ENCODE measurements at regions not wholly inside any gene's neighbourhood (a gene's known extent, or its start where the extent isn't known, plus 50 kb on each side); places are given as distances from the start of the nearest gene placed in this dataset.
"Not testable (repeated sequence)": the region's sequence is repeated elsewhere in the genome, so short reads cannot be mapped to it uniquely, and the experiment has no call there.

GRCh38 chrX:122641136-122641535 lies 542.9 kb upstream of the GRIA3 start:
- DNase-seq = no peak
- H3K27me3 Mint-ChIP-seq (ENCODE audit: insufficient read depth, unreplicated experiment) = no peaks in the 10 kb centered on the region
- CTCF ChIA-PET = no interaction called here
- no peak overlapping the region for H3K4me3 Mint-ChIP-seq (ENCODE audit: unreplicated experiment)
- no TSS peak for BruUV-seq (replicated peaks)
- H3K9me3 Mint-ChIP-seq (ENCODE audit: unreplicated experiment) = no peaks in the 10 kb centered on the region
- intact Hi-C loops (cut with micrococcal nuclease; ENCODE audit: unreplicated experiment) = no loop called here
- no peaks in the 10 kb centered on the region for H3K36me3 ChIP-seq (ENCODE audit: control insufficient read depth, insufficient read depth, low read length)
- POLR2A ChIA-PET = no interaction called here
- no peaks in the 10 kb centered on the region for H3K27me3 ChIP-seq (replicated peaks; ENCODE audit: control insufficient read depth, insufficient read depth, low read length)
- no peak overlapping the region for H3K4me3 ChIP-seq (ENCODE audit: low read depth, low read length)
- no peak overlapping the region for H3K27ac Mint-ChIP-seq (ENCODE audit: unreplicated experiment)
- no peak for TF ChIP-seq CTCF (IDR thresholded peaks at IDR 0.05; ENCODE audit: insufficient read depth in 1 of 2, low read depth in 1 of 2, low read length in 1 of 2, severe bottlenecking in 1 of 2, unreplicated experiment in 1 of 2)
- H3K9me3 ChIP-seq = no peaks in the 10 kb centered on the region
- no peaks in the 10 kb centered on the region for H3K4me1 Mint-ChIP-seq (ENCODE audit: low read depth, unreplicated experiment)
- H3K4me1 ChIP-seq = no peaks in the 10 kb centered on the region
- H3K36me3 Mint-ChIP-seq (ENCODE audit: insufficient read depth, unreplicated experiment) = no peaks in the 10 kb centered on the region

DNA sequence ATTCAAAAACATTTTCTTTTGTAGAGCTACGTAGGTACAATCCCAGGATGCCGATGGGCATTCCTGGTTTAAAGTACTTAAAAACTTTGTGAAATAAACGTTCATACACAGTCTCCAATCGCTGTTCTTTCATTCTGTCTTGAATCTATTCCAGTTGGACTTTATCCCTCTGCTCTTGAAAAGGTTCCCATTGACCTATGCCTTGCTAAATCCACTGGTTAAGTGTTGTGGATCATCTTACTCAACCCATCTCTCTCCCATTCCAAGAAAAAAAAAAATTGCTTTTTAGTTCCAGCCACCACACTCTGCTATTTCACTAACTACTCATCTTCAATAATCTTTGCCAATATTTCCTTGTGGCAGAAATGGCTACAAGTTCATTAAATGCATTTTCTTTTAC lies 542.3 kb upstream of the GRIA3 start:
- ChIA-PET POLR2A (no interaction called here), CTCF (no interaction called here)
- intact Hi-C loops (cut with micrococcal nuclease; ENCODE audit: unreplicated experiment) = no loop called here
- H3K9me3 ChIP-seq = no peaks in the 10 kb centered on the region
- Mint-ChIP-seq H3K36me3 (ENCODE audit: insufficient read depth, unreplicated experiment) (no peaks in the 10 kb centered on the region), H3K4me3 (ENCODE audit: unreplicated experiment) (no peak overlapping the region), H3K27me3 (ENCODE audit: insufficient read depth, unreplicated experiment) (no peaks in the 10 kb centered on the region), H3K9me3 (ENCODE audit: unreplicated experiment) (no peaks in the 10 kb centered on the region), H3K4me1 (ENCODE audit: low read depth, unreplicated experiment) (no peaks in the 10 kb centered on the region), H3K27ac (ENCODE audit: unreplicated experiment) (no peak overlapping the region)
- BruUV-seq (replicated peaks) = no TSS peak
- no peaks in the 10 kb centered on the region for H3K4me1 ChIP-seq
- no peak for DNase-seq
- H3K27me3 ChIP-seq (replicated peaks; ENCODE audit: control insufficient read depth, insufficient read depth, low read length) = no peaks in the 10 kb centered on the region
- H3K36me3 ChIP-seq (ENCODE audit: control insufficient read depth, insufficient read depth, low read length) = no peaks in the 10 kb centered on the region
- H3K4me3 ChIP-seq (ENCODE audit: low read depth, low read length) = no peak overlapping the region
- no peak for TF ChIP-seq CTCF (IDR thresholded peaks at IDR 0.05; ENCODE audit: insufficient read depth in 1 of 2, low read depth in 1 of 2, low read length in 1 of 2, severe bottlenecking in 1 of 2, unreplicated experiment in 1 of 2)

GRCh38 chrX:122655256-122655655 lies 528.8 kb upstream of the GRIA3 start:
- BruUV-seq (replicated peaks); H3K27me3 ChIP-seq (replicated peaks; ENCODE audit: control insufficient read depth, insufficient read depth, low read length); H3K36me3 ChIP-seq (ENCODE audit: control insufficient read depth, insufficient read depth, low read length); CTCF ChIA-PET; H3K27me3 Mint-ChIP-seq (ENCODE audit: insufficient read depth, unreplicated experiment); H3K4me1 ChIP-seq; H3K4me3 ChIP-seq (ENCODE audit: low read depth, low read length); POLR2A ChIA-PET; H3K27ac Mint-ChIP-seq (ENCODE audit: unreplicated experiment); H3K36me3 Mint-ChIP-seq (ENCODE audit: insufficient read depth, unreplicated experiment); DNase-seq; H3K4me1 Mint-ChIP-seq (ENCODE audit: low read depth, unreplicated experiment); H3K4me3 Mint-ChIP-seq (ENCODE audit: unreplicated experiment); H3K9me3 ChIP-seq; intact Hi-C loops (cut with micrococcal nuclease; ENCODE audit: unreplicated experiment): not testable (repeated sequence)
- H3K9me3 Mint-ChIP-seq (ENCODE audit: unreplicated experiment) = peaks cover 10% of the 10 kb centered on the region

- DNase-seq = no peak
- POLR2A ChIA-PET = no interaction called here
- CTCF ChIA-PET = no interaction called here
- H3K4me1 ChIP-seq = no peaks in the 10 kb centered on the region
- no peaks in the 10 kb centered on the region for H3K36me3 ChIP-seq (ENCODE audit: control insufficient read depth, insufficient read depth, low read length)
- Mint-ChIP-seq H3K27me3 (ENCODE audit: insufficient read depth, unreplicated experiment) (no peaks in the 10 kb centered on the region), H3K9me3 (ENCODE audit: unreplicated experiment) (no peaks in the 10 kb centered on the region), H3K27ac (ENCODE audit: unreplicated experiment) (no peak overlapping the region), H3K36me3 (ENCODE audit: insufficient read depth, unreplicated experiment) (no peaks in the 10 kb centered on the region), H3K4me1 (ENCODE audit: low read depth, unreplicated experiment) (no peaks in the 10 kb centered on the region), H3K4me3 (ENCODE audit: unreplicated experiment) (no peak overlapping the region)
- no peak for TF ChIP-seq CTCF (IDR thresholded peaks at IDR 0.05; ENCODE audit: insufficient read depth in 1 of 2, low read depth in 1 of 2, low read length in 1 of 2, severe bottlenecking in 1 of 2, unreplicated experiment in 1 of 2)
- BruUV-seq (replicated peaks) = no TSS peak
- H3K4me3 ChIP-seq (ENCODE audit: low read depth, low read length) = no peak overlapping the region
- no peaks in the 10 kb centered on the region for H3K9me3 ChIP-seq
- no peaks in the 10 kb centered on the region for H3K27me3 ChIP-seq (replicated peaks; ENCODE audit: control insufficient read depth, insufficient read depth, low read length)
- intact Hi-C loops (cut with micrococcal nuclease; ENCODE audit: unreplicated experiment) = no loop called here
Observed at GRCh38 chrX:122666601-122667000, 517.5 kb upstream of the GRIA3 start.

Measured in Caco-2 (cell line).